Superior temporal gyrus (tissue), 1 donor: ENCODE measurements at regions not wholly inside any gene's neighbourhood (a gene's known extent, or its start where the extent isn't known, plus 50 kb on each side); places are given as distances from the start of the nearest gene placed in this dataset.
"Not testable (repeated sequence)": the region's sequence is repeated elsewhere in the genome, so short reads cannot be mapped to it uniquely, and the experiment has no call there.

ENCODE experiments used
- DNase-seq: peaks from one replicate; pipeline ENCODE4 v3.0.0-alpha.2; 2016; ENCODE audit errors: extremely low spot score

DNA sequence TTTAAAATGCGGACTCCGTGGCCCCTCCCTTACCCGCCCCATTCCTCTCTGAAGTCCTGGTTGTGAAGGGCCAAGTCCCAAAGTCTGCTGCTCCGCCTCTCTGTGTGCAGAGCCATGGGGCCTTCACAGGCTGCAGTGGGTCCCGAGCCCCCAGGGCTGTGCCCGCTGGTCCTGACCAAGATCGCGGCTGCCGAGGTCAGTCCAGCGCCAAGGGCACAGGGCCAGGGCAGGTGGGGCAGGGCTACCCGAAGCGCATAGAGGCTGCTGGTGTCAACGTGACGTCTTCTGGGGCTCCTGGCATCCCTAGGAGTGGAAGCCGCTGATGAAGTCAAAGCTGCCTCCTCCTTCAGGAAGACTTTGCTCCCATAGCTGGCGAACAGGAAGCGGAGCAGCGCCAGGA, 858.8 kb downstream of the TUBA3C start:
- DNase-seq = not testable (repeated sequence)

DNA sequence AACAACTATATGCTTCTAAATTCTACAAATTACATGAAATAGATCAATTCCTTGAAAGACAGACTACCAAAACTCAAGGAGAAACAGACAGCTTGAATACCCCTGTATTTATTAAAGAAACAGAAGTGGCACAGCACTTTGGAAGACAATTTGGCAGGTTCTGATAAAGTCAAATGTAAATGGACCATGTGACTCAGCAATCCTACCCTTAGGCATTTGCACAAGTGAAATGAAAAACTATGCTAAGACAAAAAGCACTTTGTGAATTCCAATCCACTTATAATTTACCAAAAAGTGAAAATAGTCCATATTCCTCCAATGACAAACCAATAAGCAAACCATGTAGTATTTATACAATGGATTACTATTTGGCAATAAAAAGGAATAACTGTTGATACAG, 862.0 kb downstream of the TUBA3C start:
- not testable (repeated sequence) for DNase-seq

DNA sequence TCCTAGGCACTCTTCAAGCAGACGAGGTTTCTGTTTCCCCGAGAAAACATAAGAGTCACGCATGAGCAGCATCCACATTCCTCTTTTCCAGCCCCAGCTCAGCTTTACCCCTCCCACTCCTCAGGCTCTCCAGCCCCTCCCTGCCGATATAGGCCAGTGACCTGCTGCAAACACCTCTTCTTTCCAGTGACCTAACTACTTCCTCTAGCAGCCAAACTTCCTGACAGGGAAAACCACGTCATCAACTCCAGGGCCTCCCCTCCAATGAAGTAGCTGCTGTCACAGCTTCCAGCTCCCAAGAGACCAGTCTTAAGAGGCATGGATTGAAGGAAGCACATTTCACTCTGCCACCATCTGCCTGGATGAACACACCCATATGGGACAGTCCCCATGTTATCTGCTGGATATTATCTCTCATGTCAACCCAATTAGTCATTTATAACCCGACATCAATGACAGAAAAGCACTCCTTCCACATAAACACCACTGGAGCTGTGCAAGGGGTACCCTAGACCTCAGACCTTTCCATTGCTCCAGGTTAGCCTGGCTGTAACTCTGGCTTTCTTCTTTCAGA, 878.3 kb downstream of the TUBA3C start:
- DNase-seq = not testable (repeated sequence)

DNA sequence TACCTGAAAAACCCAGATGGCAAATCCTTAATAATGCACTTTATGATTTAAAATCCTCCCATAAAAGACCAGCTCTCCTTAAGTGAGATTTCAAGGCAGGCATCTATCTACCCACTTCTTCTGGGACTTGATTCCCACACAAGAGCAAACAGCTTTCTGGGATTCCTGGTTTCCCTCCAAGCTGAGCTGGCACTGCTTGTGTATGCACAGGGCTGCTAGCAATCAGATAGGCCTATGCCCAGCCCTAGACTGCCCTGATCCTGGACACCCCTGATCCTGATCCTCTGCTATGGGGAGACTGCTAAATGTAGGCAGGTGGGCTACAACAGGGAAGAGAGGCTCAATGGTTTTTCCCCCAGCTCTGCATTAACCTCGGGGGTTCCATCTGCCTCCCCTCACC, 880.7 kb downstream of the TUBA3C start:
- DNase-seq = not testable (repeated sequence)

DNA sequence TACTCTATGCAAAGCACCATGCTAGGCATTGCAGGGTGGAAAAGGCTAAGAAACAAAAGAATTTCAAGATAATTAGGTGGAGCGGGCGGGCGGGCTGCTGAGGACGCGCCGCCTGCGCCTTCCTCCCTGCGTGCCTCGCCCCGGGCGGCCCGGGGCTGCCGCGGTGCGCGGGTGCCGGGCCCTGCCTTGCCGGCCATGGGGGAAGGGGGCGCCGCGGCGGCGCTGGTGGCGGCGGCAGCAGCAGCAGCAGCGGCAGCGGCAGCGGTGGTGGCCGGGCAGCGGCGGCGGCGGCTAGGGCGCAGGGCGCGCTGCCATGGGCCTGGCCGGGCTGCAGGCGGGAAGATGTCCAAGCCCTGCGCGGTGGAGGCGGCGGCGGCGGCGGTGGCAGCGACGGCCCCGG, 884.3 kb downstream of the TUBA3C start:
- not testable (repeated sequence) for DNase-seq

DNA sequence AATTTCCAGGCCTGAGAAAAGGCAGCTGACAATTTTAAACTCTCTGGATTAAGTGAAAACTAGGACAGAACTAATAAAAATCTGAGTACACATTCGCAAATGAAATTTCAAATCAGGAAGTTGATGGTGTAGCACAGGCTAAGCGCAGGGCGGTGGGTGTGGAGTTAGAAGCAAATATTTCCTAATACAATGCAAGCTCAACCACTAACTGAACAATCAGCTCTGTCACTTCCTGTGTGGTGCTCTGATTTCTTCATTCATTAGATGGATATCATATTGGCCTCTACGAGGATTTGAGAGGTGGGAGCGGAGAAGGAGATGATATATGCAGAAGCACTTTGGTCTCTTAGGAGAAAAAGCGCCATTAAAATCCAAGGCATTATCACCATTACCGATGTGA, 885.0 kb downstream of the TUBA3C start:
- not testable (repeated sequence) for DNase-seq

DNA sequence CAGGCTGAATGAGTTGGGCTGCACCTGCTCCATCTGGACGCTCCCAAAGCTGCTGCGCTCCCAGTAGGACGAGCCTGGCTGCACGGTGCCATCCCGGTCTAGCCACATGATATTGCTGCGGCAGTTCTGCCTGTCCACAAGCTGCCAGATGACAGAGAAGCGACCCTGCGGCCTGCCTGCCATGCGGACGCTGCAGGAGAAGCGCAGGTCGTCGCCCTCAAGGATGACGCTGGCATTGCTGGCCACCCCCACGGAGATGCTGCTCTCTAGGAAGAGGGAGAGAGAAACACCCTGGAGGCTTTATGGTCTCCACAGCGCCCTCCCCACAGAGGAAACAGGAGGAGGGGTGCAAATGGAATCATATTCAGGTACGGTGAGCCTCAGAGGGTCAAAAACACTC, 887.3 kb downstream of the TUBA3C start:
- not testable (repeated sequence) for DNase-seq

DNA sequence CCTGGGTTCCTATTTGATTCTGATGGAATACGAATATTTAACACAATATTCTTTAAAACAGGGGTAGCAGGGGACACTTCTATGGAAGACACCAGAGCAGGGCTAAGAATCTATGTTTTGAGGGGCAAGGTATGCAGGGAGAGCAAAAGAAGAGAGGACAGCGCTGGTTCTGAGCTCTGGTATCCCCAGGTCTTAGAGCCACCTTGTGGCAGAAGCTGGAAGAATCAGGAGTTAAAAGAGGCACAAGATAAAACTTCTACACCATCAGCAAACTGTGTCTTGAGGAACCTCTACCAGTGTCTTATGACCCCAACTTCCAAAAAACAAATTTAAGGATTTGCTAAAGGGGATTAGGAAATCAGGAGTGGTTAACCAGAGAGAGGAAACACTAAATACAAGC, 894.8 kb downstream of the TUBA3C start:
- not testable (repeated sequence) for DNase-seq

DNA sequence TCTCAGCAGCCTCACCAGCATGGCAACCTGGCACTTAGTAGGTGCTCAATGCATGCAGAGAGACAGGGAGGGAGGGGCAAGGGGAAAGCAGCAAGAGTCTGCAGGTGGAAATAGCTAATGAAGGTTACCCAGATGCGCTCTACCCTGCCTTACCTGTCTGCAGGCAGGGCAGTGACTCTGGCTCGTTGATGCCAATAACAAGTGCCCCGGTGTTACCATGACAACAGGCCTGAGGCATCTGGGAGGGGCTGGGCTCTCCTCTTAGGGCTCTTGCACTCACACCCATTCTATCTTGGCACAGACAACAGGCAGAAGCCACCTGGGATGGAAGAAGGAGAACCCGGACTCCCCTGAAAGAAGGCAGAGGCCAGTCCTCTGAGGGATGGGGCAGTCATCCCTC, 896.0 kb downstream of the TUBA3C start:
- DNase-seq = not testable (repeated sequence)

DNA sequence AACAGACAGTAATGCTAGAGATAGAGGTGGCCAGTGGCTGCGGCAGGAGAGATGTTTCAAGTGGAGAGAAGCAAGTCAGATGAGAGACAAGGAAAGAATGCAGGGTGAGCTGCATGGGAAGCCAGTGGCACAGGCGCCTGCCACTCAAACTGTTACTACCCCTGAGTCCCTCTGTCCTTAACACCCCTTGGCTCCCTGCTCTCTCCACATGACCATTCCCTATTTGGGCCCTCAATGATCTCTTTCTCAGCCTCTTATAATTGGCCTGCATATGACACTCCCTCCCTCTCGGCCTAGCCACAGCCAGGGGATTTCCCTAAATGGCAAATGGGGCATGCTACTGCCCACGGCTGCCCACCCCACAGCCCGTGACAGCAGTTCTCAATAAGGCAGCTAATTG, 897.6 kb downstream of the TUBA3C start:
- DNase-seq = not testable (repeated sequence)

DNA sequence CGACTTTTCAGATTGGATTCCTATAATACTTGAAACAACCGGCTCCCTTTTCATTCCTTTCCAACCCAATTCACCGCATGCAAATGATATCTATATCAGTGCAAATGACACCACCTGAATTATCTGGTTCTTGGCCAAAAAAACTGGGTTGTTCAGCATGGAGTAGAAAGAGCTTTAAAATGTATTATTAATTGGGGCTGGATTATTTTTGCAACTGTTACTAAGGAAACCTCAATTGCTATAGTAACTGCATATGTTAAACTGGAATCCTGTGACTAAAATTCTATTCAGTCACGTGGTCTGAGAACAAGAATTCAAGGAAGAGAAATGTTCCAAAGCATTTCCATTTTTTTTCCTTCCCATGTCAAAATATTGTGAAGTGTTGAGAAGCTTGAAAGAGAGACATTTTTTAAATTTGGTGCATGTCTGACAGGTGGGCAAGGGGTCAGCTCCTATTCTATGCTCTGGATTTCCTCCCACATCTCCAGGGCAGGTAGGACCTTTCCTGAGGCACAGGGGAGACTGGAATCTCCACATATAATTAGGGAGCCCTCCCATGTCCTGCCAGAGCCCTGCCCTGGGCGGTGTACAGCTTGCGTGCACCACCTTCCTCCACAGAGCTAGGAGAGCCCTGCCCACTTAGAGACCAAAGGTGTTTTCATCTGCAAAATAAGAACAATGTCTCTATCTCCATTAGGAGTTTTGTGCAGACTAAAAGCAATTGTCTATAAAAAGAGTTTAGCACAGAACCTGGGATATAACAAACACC, 899.6 kb downstream of the TUBA3C start:
- DNase-seq = not testable (repeated sequence)

DNA sequence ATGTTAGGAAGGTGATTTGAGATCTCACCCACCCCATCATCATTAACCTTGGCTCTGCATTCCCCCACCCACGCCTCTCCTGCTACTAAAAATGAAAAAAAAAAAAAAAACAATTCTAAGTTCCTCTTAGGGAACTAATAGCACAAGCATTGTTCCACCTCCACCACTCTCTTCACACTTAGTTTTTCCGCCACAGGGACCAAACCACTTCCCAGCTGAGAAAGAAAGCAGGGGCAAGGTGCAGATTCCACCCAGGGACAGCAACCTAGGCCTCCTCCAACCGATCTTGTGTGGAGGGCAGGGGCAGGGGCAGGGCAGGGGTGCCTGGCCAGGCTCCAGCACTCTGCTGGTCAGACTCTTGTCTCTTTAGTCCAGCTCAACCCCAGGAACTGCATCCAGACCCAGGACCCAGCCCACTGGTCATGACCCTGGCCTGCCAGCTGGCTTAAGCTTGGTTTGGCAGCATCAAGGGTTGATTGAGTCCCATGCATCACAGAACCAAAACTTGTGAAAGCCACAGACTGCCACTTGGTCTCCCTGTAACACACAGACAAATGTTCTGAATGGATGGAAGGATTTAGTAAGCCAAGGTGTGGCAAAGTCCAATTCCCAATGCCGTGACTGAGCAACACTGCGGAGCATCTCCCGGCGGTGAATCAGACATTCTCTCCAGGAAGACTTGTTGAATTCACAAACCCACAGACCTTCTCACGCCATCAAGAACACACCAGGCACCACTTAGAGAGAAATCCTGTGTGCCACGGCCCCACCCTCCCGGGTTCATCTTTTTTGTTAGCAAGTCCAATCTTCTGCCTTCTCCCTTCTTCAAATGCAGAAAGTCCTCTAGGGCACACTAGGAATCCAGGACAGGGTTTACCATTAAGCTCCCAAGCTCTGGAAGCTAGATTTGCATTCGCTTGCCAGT, 900.5 kb downstream of the TUBA3C start:
- not testable (repeated sequence) for DNase-seq

DNA sequence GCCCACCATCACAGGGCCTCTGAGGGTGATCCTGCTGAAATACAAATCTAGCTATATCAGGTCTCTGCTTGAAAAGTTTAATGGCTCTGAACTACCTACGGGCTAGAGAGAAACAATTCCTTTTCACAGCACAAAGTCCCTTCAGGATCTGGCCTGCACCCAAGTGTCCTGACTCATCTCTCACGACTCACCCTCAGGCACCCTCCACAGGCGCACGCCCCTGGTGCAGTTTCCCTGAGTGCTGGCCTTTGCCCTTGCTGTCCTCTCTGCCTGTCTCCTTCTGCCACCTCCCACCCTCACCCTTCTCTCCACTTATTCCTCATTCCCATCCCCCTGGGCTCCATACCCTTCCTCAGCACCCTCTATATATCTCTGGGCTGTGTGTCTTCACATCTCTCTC, 901.7 kb downstream of the TUBA3C start:
- not testable (repeated sequence) for DNase-seq

DNA sequence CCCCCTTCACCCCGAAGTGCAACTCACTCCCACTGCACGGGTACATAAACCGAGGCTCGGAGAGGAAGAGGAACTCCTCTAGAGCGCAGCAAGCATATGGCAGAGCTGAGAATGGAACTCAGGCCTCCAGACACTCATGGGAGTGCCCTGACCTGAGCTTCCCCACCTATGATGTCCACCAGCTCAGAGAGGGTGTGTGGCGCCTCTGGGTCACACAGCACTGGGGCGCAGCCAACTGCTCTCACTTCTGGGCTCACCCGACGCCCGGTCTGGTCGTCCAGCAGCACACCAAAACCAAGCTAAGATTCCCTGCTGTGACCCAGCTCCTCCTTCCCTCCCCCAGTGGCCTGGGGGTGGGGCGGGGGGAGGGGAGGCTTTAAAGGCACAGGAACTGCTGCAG, 904.3 kb downstream of the TUBA3C start:
- not testable (repeated sequence) for DNase-seq

DNA sequence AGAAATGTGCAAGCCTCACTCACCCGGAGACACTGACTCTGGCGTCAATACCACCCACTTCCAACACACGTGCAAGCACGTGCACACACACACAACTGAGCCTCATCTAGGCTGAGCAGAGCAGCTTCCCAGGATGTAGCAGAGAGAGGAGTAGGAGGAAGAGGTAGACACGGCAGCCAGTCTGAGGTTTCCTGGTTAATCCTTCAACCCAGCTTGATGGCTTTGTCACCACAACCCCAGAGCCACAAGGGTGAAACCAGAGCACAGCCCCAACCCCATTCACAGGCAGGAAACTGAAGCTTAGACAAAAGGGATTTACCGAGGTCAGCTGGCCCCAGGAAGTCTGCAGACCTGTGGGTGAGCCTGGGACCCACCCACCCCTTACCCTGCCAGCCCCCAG, 905.3 kb downstream of the TUBA3C start:
- DNase-seq = not testable (repeated sequence)

DNA sequence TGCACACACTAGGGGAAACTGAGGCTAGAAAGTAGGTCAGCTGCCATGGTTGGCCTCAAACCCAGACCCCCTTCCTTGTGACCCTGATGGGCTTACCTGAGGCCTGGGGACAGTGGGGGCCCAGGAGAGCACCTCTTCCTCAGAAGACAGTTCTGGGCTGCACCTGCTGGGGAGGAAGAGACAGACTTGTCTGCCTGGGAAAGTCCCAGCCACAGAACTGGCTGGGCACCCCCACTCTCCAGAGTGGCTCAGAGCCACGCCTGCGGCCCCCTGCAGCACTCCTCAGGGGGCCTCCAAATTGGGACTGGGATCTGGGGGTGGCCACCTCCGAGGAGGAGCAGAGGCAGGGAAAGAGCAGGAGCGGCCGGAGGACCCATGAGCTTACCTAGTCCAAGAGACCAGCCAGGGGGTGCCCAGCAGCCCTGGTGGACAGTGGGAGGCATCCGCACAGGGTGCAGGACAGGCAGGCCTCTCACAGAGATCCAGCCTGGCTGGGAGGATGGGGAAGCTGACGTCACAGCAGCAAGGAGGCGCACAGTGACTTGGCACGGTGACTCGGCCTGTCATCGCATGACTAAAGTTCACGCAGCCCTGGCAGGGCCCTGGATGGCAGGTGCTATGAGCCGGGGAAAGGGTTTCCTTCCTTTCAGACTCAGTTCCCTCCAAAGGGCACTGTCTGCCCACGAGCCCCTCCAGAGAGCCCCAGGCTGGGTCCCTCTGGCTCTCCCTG, 907.7 kb downstream of the TUBA3C start:
- not testable (repeated sequence) for DNase-seq

DNA sequence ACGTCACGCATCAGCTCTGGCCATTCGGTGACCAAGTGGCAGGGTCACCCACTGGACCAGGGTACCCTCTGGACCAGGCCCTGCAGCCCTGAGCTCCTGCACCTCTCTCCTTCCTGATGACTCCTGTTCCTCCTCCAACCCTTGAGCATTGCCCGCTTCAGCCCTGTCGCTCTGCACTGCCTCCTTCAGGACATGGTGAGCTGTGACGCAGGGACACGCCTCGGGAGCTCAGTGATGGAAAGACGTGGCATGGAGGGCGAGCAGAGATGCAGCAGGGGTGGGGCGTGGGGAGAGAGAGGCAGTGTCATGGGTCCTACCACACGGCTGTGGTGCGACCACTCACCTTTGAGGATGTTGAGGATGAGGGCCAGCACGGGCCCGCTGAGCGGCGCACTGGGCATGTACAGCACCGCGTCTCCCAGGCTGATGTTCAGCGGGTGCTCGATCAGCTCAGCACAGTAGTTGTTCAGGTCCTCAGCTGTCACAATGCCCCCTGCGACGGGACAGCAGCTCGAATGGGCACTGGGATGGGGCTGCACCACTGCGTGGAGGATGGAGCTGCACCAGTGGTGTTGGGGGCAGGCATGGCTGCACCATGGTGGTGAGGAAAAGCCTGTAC, 922.7 kb downstream of the TUBA3C start:
- DNase-seq = not testable (repeated sequence)

DNA sequence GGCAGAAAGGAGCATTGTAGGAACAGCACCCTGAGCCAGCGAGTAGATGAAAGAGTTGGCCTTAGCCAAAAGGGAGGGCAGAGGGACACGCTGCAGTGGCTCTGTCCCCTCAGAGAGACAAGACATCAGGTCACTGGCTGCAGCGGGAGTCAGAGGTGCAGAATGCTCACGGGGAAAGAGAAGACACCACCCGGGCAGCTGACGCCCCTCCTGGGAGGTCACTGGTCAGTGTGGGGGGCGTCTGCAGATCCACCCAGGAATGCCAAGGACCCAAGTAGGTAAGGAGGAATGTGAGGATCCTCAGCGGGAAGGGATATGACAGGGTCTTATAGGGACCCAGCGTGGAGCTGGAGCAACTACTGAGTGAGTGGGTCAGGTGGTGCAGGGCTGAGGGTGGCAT, 923.9 kb downstream of the TUBA3C start:
- DNase-seq = not testable (repeated sequence)

DNA sequence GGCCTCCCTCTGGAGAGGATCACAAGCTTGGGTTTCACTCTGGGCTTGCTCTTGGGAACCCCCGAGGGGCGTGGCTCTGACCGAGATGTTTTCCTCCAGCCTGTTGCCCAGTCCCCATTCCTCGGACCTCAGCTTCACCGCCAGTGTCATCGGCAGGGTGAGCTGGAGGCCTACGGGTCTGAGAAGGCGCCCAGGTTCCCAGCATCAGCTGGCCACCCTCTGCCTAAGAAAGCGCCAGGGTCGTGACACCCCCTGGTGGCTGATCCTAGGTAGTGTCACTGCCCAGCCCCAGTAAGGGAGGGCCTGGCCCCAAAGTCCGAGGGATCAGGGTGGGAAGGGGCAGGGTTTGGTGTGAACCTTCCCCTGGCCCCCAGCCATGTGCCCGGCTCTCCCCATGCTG, 928.8 kb downstream of the TUBA3C start:
- DNase-seq = not testable (repeated sequence)

DNA sequence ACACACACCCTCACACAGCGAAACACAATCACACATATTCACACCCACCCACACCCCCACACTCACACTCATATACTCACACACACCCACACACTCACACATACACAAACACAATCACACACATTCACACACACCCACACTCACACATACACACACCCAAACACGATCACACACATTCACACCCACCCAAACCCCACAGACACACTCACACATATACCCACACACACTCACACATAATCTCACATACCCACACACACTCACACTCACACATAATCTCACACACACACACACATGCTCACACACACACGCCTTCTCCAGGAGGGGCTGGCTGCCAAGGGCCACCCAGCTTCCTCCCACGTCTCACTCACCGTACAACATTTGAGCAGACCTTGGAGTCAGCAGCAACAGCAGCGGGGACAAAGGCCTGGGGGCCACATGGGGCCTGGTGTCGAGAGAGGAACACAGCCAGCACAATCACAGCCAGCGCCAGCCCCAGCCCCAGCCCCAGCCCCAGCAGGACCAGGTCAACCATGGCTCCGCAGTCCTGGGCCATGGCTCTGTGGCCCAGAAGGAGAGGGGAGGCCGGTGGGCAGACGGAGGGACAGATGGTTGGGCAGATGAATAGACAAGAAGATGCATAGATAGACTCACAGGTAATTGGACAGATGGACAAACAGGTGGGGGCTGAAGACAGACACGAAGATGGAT, 932.9 kb downstream of the TUBA3C start:
- DNase-seq = not testable (repeated sequence)
